Parathyroid adenoma (tissue), 2 donors: ENCODE measurements at regions not wholly inside any gene's neighbourhood (a gene's known extent, or its start where the extent isn't known, plus 50 kb on each side); places are given as distances from the start of the nearest gene placed in this dataset.

Experiments
- H2AFZ ChIP-seq: fragments of 300-600 bp; sonication (generic); one replicate; pipeline ENCODE4 v1.7.0; 2017; ENCODE audit warnings: antibody characterized with exemption, mild to moderate bottlenecking
- H3K27ac ChIP-seq: fragments of 300-600 bp; sonication (generic); one replicate; pipeline ENCODE4 v1.7.0; 2017
- H3K27me3 ChIP-seq: fragments of 300-600 bp; sonication (generic); one replicate; pipeline ENCODE4 v1.7.0; 2017; ENCODE audit warnings: low read length; ENCODE audit not compliant: control insufficient read depth, insufficient read depth
- H3K36me3 ChIP-seq: fragments of 300-600 bp; sonication (generic); one replicate; pipeline ENCODE4 v1.7.0; 2017; ENCODE audit warnings: low read length; ENCODE audit not compliant: control insufficient read depth, insufficient read depth
- H3K4me1 ChIP-seq: fragments of 300-600 bp; sonication (generic); one replicate; pipeline ENCODE4 v1.7.0; 2017; ENCODE audit warnings: control low read depth
- H3K4me2 ChIP-seq: fragments of 300-600 bp; sonication (generic); one replicate; pipeline ENCODE4 v1.7.0; 2017; ENCODE audit warnings: low read length
- H3K4me3 ChIP-seq: fragments of 300-600 bp; sonication (generic); one replicate; pipeline ENCODE4 v1.7.0; 2017; ENCODE audit warnings: low read depth, low read length
- H3K79me2 ChIP-seq: fragments of 300-600 bp; sonication (generic); one replicate; pipeline ENCODE4 v1.7.0; 2017; ENCODE audit warnings: control low read depth
- H3K9ac ChIP-seq: fragments of 300-600 bp; sonication (generic); one replicate; pipeline ENCODE4 v1.7.0; 2017; ENCODE audit warnings: mild to moderate bottlenecking
- H3K9me3 ChIP-seq: fragments of 300-600 bp; sonication (generic); one replicate; pipeline ENCODE4 v1.7.0; 2017; ENCODE audit warnings: low read length; ENCODE audit not compliant: control insufficient read depth
- TF ChIP-seq, protein P1 (sequence below): fragments of 300-600 bp; sonication (generic); IDR thresholded peaks from one replicate; pipeline ENCODE4 v1.7.0; 2017; ENCODE audit warnings: antibody characterized with exemption, mild to moderate bottlenecking
- donor health status: primary hyperparathyroidism.

DNA sequence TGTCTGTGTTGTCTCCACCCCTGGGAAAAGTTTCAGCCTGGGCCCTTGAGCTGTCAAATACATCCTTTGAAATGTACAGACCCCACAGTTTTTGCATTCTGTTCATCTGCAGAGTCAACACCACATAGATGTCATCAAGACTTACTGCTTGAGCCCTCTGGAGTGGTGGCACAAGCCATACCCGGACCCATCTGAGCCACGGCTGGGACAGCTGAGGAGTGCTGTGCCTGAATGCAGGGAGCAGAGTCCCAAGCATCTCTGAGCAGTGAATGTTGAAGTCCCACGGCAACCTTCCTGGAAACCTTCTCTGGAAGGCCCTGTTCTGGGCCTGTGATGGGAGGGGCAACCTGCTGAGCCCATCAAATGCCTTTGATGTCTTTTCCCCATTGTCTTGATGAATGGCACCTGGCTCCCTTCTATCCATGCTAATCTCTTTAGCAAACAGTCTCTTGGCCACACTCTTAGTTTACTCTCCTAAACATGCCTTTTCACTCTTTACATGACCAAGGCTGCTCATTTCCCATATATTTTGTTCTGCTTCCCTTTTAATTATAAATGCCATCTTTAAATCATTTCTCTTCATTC is 92.5 kb downstream of the ATPSCKMT start:
- TF ChIP-seq, protein P1, sequence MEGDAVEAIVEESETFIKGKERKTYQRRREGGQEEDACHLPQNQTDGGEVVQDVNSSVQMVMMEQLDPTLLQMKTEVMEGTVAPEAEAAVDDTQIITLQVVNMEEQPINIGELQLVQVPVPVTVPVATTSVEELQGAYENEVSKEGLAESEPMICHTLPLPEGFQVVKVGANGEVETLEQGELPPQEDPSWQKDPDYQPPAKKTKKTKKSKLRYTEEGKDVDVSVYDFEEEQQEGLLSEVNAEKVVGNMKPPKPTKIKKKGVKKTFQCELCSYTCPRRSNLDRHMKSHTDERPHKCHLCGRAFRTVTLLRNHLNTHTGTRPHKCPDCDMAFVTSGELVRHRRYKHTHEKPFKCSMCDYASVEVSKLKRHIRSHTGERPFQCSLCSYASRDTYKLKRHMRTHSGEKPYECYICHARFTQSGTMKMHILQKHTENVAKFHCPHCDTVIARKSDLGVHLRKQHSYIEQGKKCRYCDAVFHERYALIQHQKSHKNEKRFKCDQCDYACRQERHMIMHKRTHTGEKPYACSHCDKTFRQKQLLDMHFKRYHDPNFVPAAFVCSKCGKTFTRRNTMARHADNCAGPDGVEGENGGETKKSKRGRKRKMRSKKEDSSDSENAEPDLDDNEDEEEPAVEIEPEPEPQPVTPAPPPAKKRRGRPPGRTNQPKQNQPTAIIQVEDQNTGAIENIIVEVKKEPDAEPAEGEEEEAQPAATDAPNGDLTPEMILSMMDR: no peak
- Histone ChIP-seq H3K36me3 (no peaks in the 10 kb centered on the region), H3K4me2 (no peak overlapping the region), H3K79me2 (no peaks in the 10 kb centered on the region), H3K4me1 (no peaks in the 10 kb centered on the region), H2AFZ (no peak overlapping the region), H3K27me3 (no peaks in the 10 kb centered on the region), H3K4me3 (no peak overlapping the region), H3K9me3 (no peaks in the 10 kb centered on the region), H3K9ac (no peak overlapping the region), H3K27ac (no peak overlapping the region)

- Histone ChIP-seq H3K4me1 (no peaks in the 10 kb centered on the region), H3K36me3 (no peaks in the 10 kb centered on the region), H3K9me3 (no peaks in the 10 kb centered on the region), H2AFZ (no peak overlapping the region), H3K9ac (no peak overlapping the region), H3K27ac (no peak overlapping the region), H3K79me2 (no peaks in the 10 kb centered on the region), H3K4me3 (no peak overlapping the region), H3K4me2 (no peak overlapping the region), H3K27me3 (no peaks in the 10 kb centered on the region)
- TF ChIP-seq, protein P1: no peak
Observed at GRCh38 chr5:10155897-10156667, 93.6 kb downstream of the ATPSCKMT start.

DNA sequence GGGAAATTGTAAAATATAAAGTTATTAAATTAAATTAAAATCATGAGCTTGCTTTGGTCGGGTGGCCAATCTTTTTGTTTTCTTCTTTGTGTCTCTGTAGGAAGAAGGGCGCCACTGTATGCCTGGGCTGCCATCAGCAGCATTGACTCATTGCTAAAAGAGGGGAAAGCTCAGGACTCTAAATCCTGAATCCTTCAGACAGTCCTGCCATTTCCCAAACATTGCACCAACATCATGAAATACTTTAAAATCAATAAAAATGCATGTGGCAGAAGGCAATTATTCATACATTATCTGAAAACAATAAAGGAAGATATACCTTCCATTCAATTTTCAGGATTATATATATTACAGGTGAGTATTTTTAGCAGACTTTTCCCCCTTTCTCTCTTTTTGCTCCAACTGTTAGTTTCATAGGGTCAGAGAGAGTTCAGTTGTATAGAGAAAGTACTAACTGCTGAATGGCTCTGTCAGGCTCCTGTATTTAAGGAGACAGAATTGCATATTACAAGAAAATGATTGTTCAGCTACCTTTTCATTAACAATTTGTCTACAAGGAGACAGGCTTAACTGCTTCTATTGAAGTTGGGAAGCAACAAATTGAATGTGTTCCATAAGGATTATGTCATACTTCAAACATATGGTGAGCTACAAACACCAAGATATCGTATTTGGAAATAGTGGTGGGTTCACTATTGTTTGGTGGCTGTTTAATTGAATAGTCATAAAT is 95.7 kb downstream of the ATPSCKMT start:
- H3K4me2 ChIP-seq: no peak overlapping the region
- no peak overlapping the region for H3K9ac ChIP-seq
- no peak overlapping the region for H3K27ac ChIP-seq
- H3K36me3 ChIP-seq: no peaks in the 10 kb centered on the region
- H3K27me3 ChIP-seq: no peaks in the 10 kb centered on the region
- no peaks in the 10 kb centered on the region for H3K9me3 ChIP-seq
- no peak overlapping the region for H3K4me3 ChIP-seq
- H3K4me1 ChIP-seq: no peaks in the 10 kb centered on the region
- TF ChIP-seq, protein P1: no peak
- no peak overlapping the region for H2AFZ ChIP-seq
- H3K79me2 ChIP-seq: no peaks in the 10 kb centered on the region

- Histone ChIP-seq H3K4me2 (no peak overlapping the region), H3K9ac (no peak overlapping the region), H2AFZ (no peak overlapping the region), H3K36me3 (no peaks in the 10 kb centered on the region), H3K27me3 (no peaks in the 10 kb centered on the region), H3K4me1 (no peaks in the 10 kb centered on the region), H3K27ac (no peak overlapping the region), H3K9me3 (no peaks in the 10 kb centered on the region), H3K79me2 (no peaks in the 10 kb centered on the region), H3K4me3 (no peak overlapping the region)
- TF ChIP-seq, protein P1: no peak
Observed at GRCh38 chr5:10153394-10153793, 96.3 kb downstream of the ATPSCKMT start.
